A549 (cell line): ENCODE measurements at regions not wholly inside any gene's neighbourhood (a gene's known extent, or its start where the extent isn't known, plus 50 kb on each side); places are given as distances from the start of the nearest gene placed in this dataset.

Experiments
- ATAC-seq, 2 experiments: fragments of 200-7000 bp in 1 of 2; fragments of >200 bp in 1 of 2; cut with Nextera tagmentation in 1 of 2; cut with Tn5 transposase in 1 of 2; 3 replicates each; pipeline versions ENCODE4 v1.8.0 to v1.9.1; 2018 to 2020; ENCODE audit warnings: mild to moderate bottlenecking in 1 of 2, moderate library complexity in 1 of 2
- CTCF ChIA-PET: fragments of 300-600 bp; sonication (Branson Sonifier 250); formaldehyde crosslinking; extraction: SDS; loops from one replicate; lab custom pipeline; 2021; ENCODE audit warnings: antibody characterized with exemption, inconsistent platforms; lab: Yijun Ruan, JAX
- POLR2A ChIA-PET: fragments of 350-600 bp; formaldehyde crosslinking; extraction: SDS; loops from one replicate; lab custom pipeline; 2021; ENCODE audit warnings: antibody characterized with exemption, inconsistent platforms; lab: Yijun Ruan, JAX
- DNase-seq, 2 experiments: peaks; one replicate each; pipeline versions ENCODE4 v3.0.0 to v3.0.0-alpha.2; 2011 to 2016; ENCODE audit warnings: low read depth in 1 of 2, low spot score in 1 of 2
- FAIRE-seq: peaks from 2 replicates; lab custom pipeline; 2011; peaks lifted over from hg19 to GRCh38; lab: Jason Lieb, UNC
- H3K27ac ChIP-seq, 2 experiments: fragments of >200 bp; sonication (Bioruptor Twin); formaldehyde crosslinking; 3 replicates each; pipeline ENCODE4 v1.5.1; 2016 to 2017
- H3K4me1 ChIP-seq: fragments of >200 bp; sonication (Bioruptor Twin); formaldehyde crosslinking; 3 replicates; pipeline ENCODE4 v1.6.1; 2016
- H3K4me2 ChIP-seq: fragments of >200 bp; sonication (Bioruptor Twin); formaldehyde crosslinking; 3 replicates; pipeline ENCODE4 v1.6.1; 2016
- H3K4me3 ChIP-seq: fragments of >200 bp; sonication (Bioruptor Twin); formaldehyde crosslinking; 3 replicates; pipeline ENCODE4 v1.5.1; 2016
- H3K9me3 ChIP-seq: fragments of >200 bp; sonication (Bioruptor Twin); formaldehyde crosslinking; 3 replicates; pipeline ENCODE4 v1.6.1; 2016
- CBX8 ChIP-seq: fragments of 200-600 bp; sonication (generic); IDR thresholded peaks from 2 replicates; pipeline ENCODE4 v1.6.1; 2016
- CEBPB ChIP-seq, 2 experiments: fragments of >200 bp in 1 of 2; sonication (Bioruptor Twin) in 1 of 2; formaldehyde crosslinking in 1 of 2; IDR thresholded peaks; 2 replicates each; pipeline ENCODE4 v1.6.1; 2012 to 2016
- EHF ChIP-seq: fragments of 250-450 bp; sonication (Bioruptor Pico); IDR thresholded peaks from 2 replicates; pipeline ENCODE4 v1.5.0; 2020; ENCODE audit warnings: mild to moderate bottlenecking
- EHMT2 ChIP-seq: fragments of 200-600 bp; sonication (generic); IDR thresholded peaks from 2 replicates; pipeline ENCODE4 v1.6.1; 2016; ENCODE audit warnings: antibody characterized with exemption, low read depth, mild to moderate bottlenecking, moderate library complexity
- EP300 ChIP-seq, 2 experiments: fragments of >200 bp; sonication (Bioruptor Twin); formaldehyde crosslinking; IDR thresholded peaks; 2 replicates in 1 of 2; 3 replicates in 1 of 2; pipeline ENCODE4 v1.6.1; 2016 to 2017
- FOXS1 ChIP-seq: fragments of 250-450 bp; sonication (Bioruptor Pico); IDR thresholded peaks from 2 replicates; pipeline ENCODE4 v1.5.0; 2020; ENCODE audit warnings: mild to moderate bottlenecking, moderate library complexity
- GATA3 ChIP-seq: IDR thresholded peaks from 2 replicates; pipeline ENCODE4 v1.6.1; 2012; ENCODE audit warnings: borderline replicate concordance
- HDAC2 ChIP-seq: fragments of 200-600 bp; sonication (generic); IDR thresholded peaks from 2 replicates; pipeline ENCODE4 v1.6.1; 2016
- HOXB13 ChIP-seq: fragments of 250-450 bp; sonication (Bioruptor Pico); IDR thresholded peaks from 2 replicates; pipeline ENCODE4 v1.5.0; 2020; ENCODE audit warnings: low read depth, mild to moderate bottlenecking, moderate library complexity
- JUNB ChIP-seq: fragments of >200 bp; sonication (Bioruptor Twin); formaldehyde crosslinking; IDR thresholded peaks from 2 replicates; pipeline ENCODE4 v1.6.1; 2016
- KDM5A ChIP-seq: fragments of 200-600 bp; sonication (generic); IDR thresholded peaks from 2 replicates; pipeline ENCODE4 v1.6.1; 2016; ENCODE audit warnings: antibody characterized with exemption, mild to moderate bottlenecking
- MAZ ChIP-seq: fragments of 150-350 bp; IDR thresholded peaks from 2 replicates; pipeline ENCODE4 v1.6.1; 2014; ENCODE audit warnings: antibody characterized with exemption, low read depth, low read length, borderline replicate concordance
- PHF8 ChIP-seq: fragments of 200-600 bp; sonication (generic); IDR thresholded peaks from 2 replicates; pipeline ENCODE4 v1.6.1; 2016; ENCODE audit warnings: low read depth, mild to moderate bottlenecking, antibody characterized with exemption, moderate library complexity, borderline replicate concordance
- POLR2AphosphoS2 ChIP-seq: conservative IDR thresholded peaks from 2 replicates; pipeline ENCODE4 v1.6.1; 2012; ENCODE audit warnings: low read length, improper control_type of control experiment, inconsistent platforms
- RAD21 ChIP-seq, 2 experiments: fragments of >200 bp in 1 of 2; sonication (Bioruptor Twin) in 1 of 2; formaldehyde crosslinking in 1 of 2; IDR thresholded peaks in 1 of 2; conservative IDR thresholded peaks in 1 of 2; 2 replicates in 1 of 2; 3 replicates in 1 of 2; pipeline ENCODE4 v1.6.1; 2012 to 2018; ENCODE audit warnings: inconsistent platforms in 1 of 2
- RCOR1 ChIP-seq: fragments of 150-350 bp; IDR thresholded peaks from 2 replicates; pipeline ENCODE4 v1.6.1; 2014; ENCODE audit warnings: antibody characterized with exemption, low read length, low read depth
- ZFP36 ChIP-seq: fragments of 450-650 bp; IDR thresholded peaks from 2 replicates; pipeline ENCODE4 v1.6.1; 2014; ENCODE audit warnings: borderline replicate concordance; ENCODE audit not compliant: partially characterized antibody
- ZNF302 ChIP-seq: fragments of 250-450 bp; sonication (Bioruptor Pico); IDR thresholded peaks from 2 replicates; pipeline ENCODE4 v1.9.0; 2021; ENCODE audit warnings: inconsistent platforms, mild to moderate bottlenecking, moderate library complexity
- WGBS: methylation state at CpG from one replicate; pipeline ENCODE4 v1.1.6; 2017; ENCODE audit errors: missing lambda C conversion rate; 5-methylcytosine and 5-hydroxymethylcytosine counted together
- TF ChIP-seq, protein P1 (sequence below): fragments of >200 bp; sonication (Bioruptor Twin); formaldehyde crosslinking; IDR thresholded peaks from 3 replicates; pipeline ENCODE4 v1.5.1; 2016
- TF ChIP-seq, protein P2 (sequence below): fragments of 200-600 bp; sonication (generic); IDR thresholded peaks from 2 replicates; pipeline ENCODE4 v1.6.1; 2016; ENCODE audit warnings: antibody characterized with exemption, mild to moderate bottlenecking, moderate library complexity
- TF ChIP-seq, protein P3 (sequence below): fragments of 250-450 bp; sonication (Bioruptor Pico); IDR thresholded peaks from 2 replicates; pipeline ENCODE4 v1.5.0; 2020; ENCODE audit warnings: low read depth, mild to moderate bottlenecking, moderate library complexity
- TF ChIP-seq, protein P4 (sequence below): IDR thresholded peaks from 2 replicates; pipeline ENCODE4 v1.6.1; 2012
- TF ChIP-seq, protein P5 (sequence below): fragments of >200 bp; sonication (Bioruptor Twin); formaldehyde crosslinking; IDR thresholded peaks from 2 replicates; pipeline ENCODE4 v1.6.1; 2016
- TF ChIP-seq, protein P6 (sequence below): fragments of >200 bp; sonication (Bioruptor Twin); formaldehyde crosslinking; IDR thresholded peaks from 3 replicates; pipeline ENCODE4 v1.6.1; 2016

DNA sequence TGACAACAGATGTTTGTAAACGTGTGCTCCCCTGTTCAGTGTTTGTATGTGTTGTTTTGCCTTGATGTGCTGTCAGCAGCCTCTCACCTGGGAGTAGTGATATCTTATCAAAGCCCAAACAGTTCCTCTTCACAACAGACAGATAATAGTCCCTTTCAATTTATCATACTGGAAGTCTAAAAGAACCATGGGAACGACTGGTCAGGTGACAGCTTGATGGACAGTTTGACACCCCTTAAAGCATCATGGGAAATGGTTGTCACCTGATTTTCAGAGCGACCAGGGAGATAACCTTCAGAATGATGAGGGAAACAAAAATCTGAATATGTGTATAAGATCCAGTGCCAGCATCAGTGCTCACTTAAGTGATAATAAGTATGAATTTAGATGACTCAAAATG is 146.3 kb upstream of the SOX2 start:
- ChIA-PET POLR2A (no interaction called here), CTCF (no interaction called here)
- TF ChIP-seq ZFP36 = no peak

DNA sequence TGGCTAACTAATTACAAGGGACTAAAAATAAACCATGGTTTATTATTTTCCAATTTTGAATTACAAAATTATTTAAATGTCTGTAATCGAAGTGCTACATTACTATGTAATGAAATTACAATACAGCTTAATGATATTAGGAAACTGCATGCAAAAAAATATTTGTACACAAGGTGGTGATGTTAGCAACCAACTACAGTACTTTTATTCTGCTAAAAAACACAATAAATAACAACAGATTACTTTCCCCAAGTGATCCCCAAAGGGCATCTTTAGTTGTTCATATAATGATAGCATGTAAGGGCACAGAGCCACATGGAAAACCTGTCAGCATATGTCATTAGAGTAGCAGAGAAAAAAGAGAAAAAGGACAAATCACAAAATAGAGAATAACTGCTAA is 147.5 kb upstream of the SOX2 start:
- POLR2A ChIA-PET = no interaction called here
- no peak for ATAC-seq
- no peak for TF ChIP-seq HOXB13 (CRISPR knock-in tag)
- no peak for TF ChIP-seq FOXS1 (CRISPR knock-in tag)
- TF ChIP-seq RAD21 (conservative IDR thresholded peaks at IDR 0.05 in 1 of 2, IDR thresholded peaks at IDR 0.05 in 1 of 2) = no peak
- TF ChIP-seq, protein P1, sequence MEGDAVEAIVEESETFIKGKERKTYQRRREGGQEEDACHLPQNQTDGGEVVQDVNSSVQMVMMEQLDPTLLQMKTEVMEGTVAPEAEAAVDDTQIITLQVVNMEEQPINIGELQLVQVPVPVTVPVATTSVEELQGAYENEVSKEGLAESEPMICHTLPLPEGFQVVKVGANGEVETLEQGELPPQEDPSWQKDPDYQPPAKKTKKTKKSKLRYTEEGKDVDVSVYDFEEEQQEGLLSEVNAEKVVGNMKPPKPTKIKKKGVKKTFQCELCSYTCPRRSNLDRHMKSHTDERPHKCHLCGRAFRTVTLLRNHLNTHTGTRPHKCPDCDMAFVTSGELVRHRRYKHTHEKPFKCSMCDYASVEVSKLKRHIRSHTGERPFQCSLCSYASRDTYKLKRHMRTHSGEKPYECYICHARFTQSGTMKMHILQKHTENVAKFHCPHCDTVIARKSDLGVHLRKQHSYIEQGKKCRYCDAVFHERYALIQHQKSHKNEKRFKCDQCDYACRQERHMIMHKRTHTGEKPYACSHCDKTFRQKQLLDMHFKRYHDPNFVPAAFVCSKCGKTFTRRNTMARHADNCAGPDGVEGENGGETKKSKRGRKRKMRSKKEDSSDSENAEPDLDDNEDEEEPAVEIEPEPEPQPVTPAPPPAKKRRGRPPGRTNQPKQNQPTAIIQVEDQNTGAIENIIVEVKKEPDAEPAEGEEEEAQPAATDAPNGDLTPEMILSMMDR = no peak
- no peak for TF ChIP-seq MAZ
- TF ChIP-seq, protein P2, sequence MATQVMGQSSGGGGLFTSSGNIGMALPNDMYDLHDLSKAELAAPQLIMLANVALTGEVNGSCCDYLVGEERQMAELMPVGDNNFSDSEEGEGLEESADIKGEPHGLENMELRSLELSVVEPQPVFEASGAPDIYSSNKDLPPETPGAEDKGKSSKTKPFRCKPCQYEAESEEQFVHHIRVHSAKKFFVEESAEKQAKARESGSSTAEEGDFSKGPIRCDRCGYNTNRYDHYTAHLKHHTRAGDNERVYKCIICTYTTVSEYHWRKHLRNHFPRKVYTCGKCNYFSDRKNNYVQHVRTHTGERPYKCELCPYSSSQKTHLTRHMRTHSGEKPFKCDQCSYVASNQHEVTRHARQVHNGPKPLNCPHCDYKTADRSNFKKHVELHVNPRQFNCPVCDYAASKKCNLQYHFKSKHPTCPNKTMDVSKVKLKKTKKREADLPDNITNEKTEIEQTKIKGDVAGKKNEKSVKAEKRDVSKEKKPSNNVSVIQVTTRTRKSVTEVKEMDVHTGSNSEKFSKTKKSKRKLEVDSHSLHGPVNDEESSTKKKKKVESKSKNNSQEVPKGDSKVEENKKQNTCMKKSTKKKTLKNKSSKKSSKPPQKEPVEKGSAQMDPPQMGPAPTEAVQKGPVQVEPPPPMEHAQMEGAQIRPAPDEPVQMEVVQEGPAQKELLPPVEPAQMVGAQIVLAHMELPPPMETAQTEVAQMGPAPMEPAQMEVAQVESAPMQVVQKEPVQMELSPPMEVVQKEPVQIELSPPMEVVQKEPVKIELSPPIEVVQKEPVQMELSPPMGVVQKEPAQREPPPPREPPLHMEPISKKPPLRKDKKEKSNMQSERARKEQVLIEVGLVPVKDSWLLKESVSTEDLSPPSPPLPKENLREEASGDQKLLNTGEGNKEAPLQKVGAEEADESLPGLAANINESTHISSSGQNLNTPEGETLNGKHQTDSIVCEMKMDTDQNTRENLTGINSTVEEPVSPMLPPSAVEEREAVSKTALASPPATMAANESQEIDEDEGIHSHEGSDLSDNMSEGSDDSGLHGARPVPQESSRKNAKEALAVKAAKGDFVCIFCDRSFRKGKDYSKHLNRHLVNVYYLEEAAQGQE = no peak
- TF ChIP-seq RCOR1 = no peak
- no peak for TF ChIP-seq GATA3
- TF ChIP-seq CEBPB (IDR thresholded peaks at IDR 0.05) = no peak
- no peak for TF ChIP-seq ZNF302 (CRISPR knock-in tag)
- no peak for TF ChIP-seq PHF8
- TF ChIP-seq, protein P3, sequence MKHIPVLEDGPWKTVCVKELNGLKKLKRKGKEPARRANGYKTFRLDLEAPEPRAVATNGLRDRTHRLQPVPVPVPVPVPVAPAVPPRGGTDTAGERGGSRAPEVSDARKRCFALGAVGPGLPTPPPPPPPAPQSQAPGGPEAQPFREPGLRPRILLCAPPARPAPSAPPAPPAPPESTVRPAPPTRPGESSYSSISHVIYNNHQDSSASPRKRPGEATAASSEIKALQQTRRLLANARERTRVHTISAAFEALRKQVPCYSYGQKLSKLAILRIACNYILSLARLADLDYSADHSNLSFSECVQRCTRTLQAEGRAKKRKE = no peak
- CTCF ChIA-PET = no interaction called here
- Histone ChIP-seq H3K4me1 (no peaks in the 10 kb centered on the region), H3K4me2 (no peak overlapping the region), H3K9me3 (no peaks in the 10 kb centered on the region), H3K4me3 (no peak overlapping the region), H3K27ac (no peak overlapping the region)
- WGBS = 0% methylated on average over 1 of the region's 1 CpG
- FAIRE-seq = no peak
- DNase-seq = no peak

More for the DNA sequence above, 146.3 kb upstream of the SOX2 start:
- Histone ChIP-seq H3K27ac (no peak overlapping the region), H3K4me2 (no peak overlapping the region), H3K4me3 (no peak overlapping the region), H3K4me1 (no peaks in the 10 kb centered on the region), H3K9me3 (no peaks in the 10 kb centered on the region)
- ATAC-seq (no peak), DNase-seq (no peak), FAIRE-seq (no peak)
- WGBS = 0% methylated on average over 3 of the region's 3 CpGs

DNA sequence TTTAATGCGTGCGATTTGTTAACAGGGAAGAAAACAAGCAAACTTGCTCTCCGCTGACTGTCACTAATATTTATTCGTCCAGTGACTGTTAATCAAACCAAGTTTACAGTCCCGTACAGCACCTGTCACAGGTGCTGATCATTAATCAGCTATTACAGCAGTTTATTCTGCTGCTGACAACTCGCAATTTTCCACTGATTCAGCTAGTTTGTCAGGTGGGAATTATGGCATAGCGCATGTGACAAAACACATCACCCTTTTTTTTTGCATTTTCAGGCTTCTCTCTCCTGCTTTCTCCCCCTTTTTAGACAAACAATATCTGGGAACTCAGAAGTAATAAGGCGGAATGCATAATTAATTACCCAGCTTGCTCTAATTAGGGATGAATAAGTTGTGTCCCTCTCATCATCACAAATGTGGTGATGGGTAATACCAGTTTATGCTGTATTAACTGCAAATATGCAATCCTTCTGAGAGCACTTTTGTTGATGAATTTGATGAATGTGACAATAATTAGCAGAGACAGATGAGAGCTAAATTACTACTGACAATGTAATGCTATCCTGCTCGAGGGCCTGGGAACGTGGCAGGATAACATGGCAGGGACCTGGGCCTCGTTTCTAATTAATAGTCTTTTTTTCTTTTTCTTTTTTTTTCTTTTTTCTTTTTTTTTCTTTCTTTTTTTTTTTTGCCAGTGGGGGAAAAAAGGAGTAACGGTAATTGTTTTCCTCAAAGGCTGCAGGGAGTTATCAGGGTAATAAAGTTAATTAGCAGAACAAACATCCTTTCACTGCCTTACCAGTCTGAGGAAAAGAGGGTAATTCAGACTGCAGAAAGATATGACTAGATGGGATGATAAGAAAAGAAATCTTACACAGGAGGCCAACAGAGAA is 150.3 kb upstream of the SOX2 start:
- Histone ChIP-seq H3K4me1 (no peaks in the 10 kb centered on the region), H3K27ac (no peak overlapping the region), H3K9me3 (no peaks in the 10 kb centered on the region), H3K4me2 (no peak overlapping the region), H3K4me3 (no peak overlapping the region)
- no peak for TF ChIP-seq KDM5A
- TF ChIP-seq, protein P4, sequence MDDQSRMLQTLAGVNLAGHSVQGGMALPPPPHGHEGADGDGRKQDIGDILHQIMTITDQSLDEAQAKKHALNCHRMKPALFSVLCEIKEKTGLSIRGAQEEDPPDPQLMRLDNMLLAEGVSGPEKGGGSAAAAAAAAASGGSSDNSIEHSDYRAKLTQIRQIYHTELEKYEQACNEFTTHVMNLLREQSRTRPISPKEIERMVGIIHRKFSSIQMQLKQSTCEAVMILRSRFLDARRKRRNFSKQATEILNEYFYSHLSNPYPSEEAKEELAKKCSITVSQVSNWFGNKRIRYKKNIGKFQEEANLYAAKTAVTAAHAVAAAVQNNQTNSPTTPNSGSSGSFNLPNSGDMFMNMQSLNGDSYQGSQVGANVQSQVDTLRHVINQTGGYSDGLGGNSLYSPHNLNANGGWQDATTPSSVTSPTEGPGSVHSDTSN = no peak
- TF ChIP-seq EHMT2 = no peak
- TF ChIP-seq, protein P5, sequence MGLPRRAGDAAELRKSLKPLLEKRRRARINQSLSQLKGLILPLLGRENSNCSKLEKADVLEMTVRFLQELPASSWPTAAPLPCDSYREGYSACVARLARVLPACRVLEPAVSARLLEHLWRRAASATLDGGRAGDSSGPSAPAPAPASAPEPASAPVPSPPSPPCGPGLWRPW = no peak
- no peak for TF ChIP-seq JUNB
- no peak for TF ChIP-seq GATA3
- TF ChIP-seq EP300 (IDR thresholded peaks at IDR 0.05) = no peak
- no peak for TF ChIP-seq RCOR1
- TF ChIP-seq, protein P6, sequence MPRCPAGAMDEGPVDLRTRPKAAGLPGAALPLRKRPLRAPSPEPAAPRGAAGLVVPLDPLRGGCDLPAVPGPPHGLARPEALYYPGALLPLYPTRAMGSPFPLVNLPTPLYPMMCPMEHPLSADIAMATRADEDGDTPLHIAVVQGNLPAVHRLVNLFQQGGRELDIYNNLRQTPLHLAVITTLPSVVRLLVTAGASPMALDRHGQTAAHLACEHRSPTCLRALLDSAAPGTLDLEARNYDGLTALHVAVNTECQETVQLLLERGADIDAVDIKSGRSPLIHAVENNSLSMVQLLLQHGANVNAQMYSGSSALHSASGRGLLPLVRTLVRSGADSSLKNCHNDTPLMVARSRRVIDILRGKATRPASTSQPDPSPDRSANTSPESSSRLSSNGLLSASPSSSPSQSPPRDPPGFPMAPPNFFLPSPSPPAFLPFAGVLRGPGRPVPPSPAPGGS = no peak
- TF ChIP-seq CBX8 = no peak
- TF ChIP-seq EHF (CRISPR knock-in tag) = no peak
- no peak for TF ChIP-seq POLR2AphosphoS2
- no peak for TF ChIP-seq HDAC2
- ATAC-seq = no peak
- FAIRE-seq = no peak
- CTCF ChIA-PET = interaction anchor here (0.7 kb wide), 1 partner anchor 352 kb away, joined by 3 read pairs; no protein-coding TSS in a partner anchor
- WGBS = 33% methylated on average over 12 of the region's 12 CpGs
- no peak for DNase-seq
- POLR2A ChIA-PET = no interaction called here
